Panc1 (cell line): ENCODE measurements at regions not wholly inside any gene's neighbourhood (a gene's known extent, or its start where the extent isn't known, plus 50 kb on each side); places are given as distances from the start of the nearest gene placed in this dataset.

Experiments
- ATAC-seq: fragments of 200-7000 bp; cut with Tn5 transposase; 2 replicates; pipeline ENCODE4 v1.9.1; 2020; ENCODE audit warnings: mild to moderate bottlenecking, moderate library complexity
- BruUV-seq: library from RNA; stranded (reverse); fragments of 400-500 nt; replicated peaks from 2 replicates; lab custom pipeline; 2021; lab: Mats Ljungman, UMichigan
- CTCF ChIA-PET: fragments of 300-600 bp; sonication (Branson Sonifier 250); formaldehyde crosslinking; loops from one replicate; lab custom pipeline; 2022; ENCODE audit warnings: antibody characterized with exemption; lab: Charles Lee
- POLR2A ChIA-PET: fragments of 300-600 bp; sonication (Branson Sonifier 250); formaldehyde crosslinking; loops from one replicate; lab custom pipeline; 2022; ENCODE audit warnings: antibody characterized with exemption; lab: Charles Lee
- DNase-seq: peaks from one replicate; pipeline ENCODE4 v3.0.0-alpha.2; 2010; ENCODE audit warnings: low read depth, low spot score
- H3K27ac ChIP-seq: 2 replicates; pipeline ENCODE4 v1.5.1; 2011; ENCODE audit warnings: mild to moderate bottlenecking, low read length, inconsistent platforms
- H3K27me3 ChIP-seq: fragments of 200-500 bp; sonication (Bioruptor generic); 2 replicates; pipeline ENCODE4 v1.6.0; 2014; ENCODE audit warnings: low read length, inconsistent platforms; ENCODE audit not compliant: control insufficient read depth, insufficient read depth
- H3K36me3 ChIP-seq: fragments of 200-500 bp; sonication (Bioruptor generic); 2 replicates; pipeline ENCODE4 v1.5.1; 2014; ENCODE audit warnings: inconsistent platforms, mild to moderate bottlenecking, low read length, moderate library complexity; ENCODE audit not compliant: control insufficient read depth, insufficient read depth
- H3K4me1 ChIP-seq: 2 replicates; pipeline ENCODE4 v1.5.1; 2011; ENCODE audit warnings: inconsistent platforms, mild to moderate bottlenecking, low read length, moderate library complexity; ENCODE audit not compliant: control insufficient read depth, insufficient read depth
- H3K4me3 ChIP-seq, 2 experiments: 2 replicates each; pipeline ENCODE4 v1.5.1; 2011 to 2012; ENCODE audit warnings: low read depth in 2 of 2, low read length in 2 of 2, mild to moderate bottlenecking in 2 of 2, inconsistent platforms in 1 of 2, moderate library complexity in 1 of 2
- H3K9me3 ChIP-seq: fragments of 200-500 bp; sonication (Bioruptor generic); 2 replicates; pipeline ENCODE4 v1.5.1; 2014; ENCODE audit warnings: low read depth, mild to moderate bottlenecking, inconsistent platforms, low read length, moderate library complexity; ENCODE audit not compliant: control insufficient read depth, insufficient read depth
- POLR2AphosphoS5 ChIP-seq: IDR thresholded peaks from 2 replicates; pipeline ENCODE4 v1.6.1; 2012; ENCODE audit warnings: mild to moderate bottlenecking, low read depth, low read length, moderate library complexity
- SIN3A ChIP-seq: IDR thresholded peaks from 2 replicates; pipeline ENCODE4 v1.6.1; 2012; ENCODE audit warnings: low read depth, mild to moderate bottlenecking, low read length, moderate library complexity, borderline replicate concordance; ENCODE audit not compliant: insufficient read depth
- TCF7L2 ChIP-seq: IDR thresholded peaks from 2 replicates; pipeline ENCODE4 v1.6.1; 2011; ENCODE audit warnings: mild to moderate bottlenecking, low read depth, low read length, inconsistent platforms
- in situ Hi-C: cut with HindIII; loops from 2 replicates; pipeline ENCODE4 v1.10.0; 2016; ENCODE audit warnings: low sequenced_read_pairs, low pct_unique_long_range_greater_than_20kb
- intact Hi-C: fragments of 100-400 bp; cut with micrococcal nuclease; formaldehyde crosslinking; loops from one replicate; pipeline ENCODE4 v1.10.0; 2022; ENCODE audit not compliant: unreplicated experiment
- TF ChIP-seq, protein P1 (sequence below), 2 experiments: IDR thresholded peaks; 2 replicates each; pipeline ENCODE4 v1.6.1; 2011 to 2012; ENCODE audit warnings: low read depth in 2 of 2, control low read depth in 1 of 2, low read length in 1 of 2, mild to moderate bottlenecking in 1 of 2, moderate library complexity in 1 of 2; ENCODE audit not compliant: insufficient read depth in 1 of 2
- TF ChIP-seq, protein P2 (sequence below): fragments of 450-650 bp; IDR thresholded peaks from 2 replicates; pipeline ENCODE4 v1.5.1; 2017; ENCODE audit warnings: mild to moderate bottlenecking

DNA sequence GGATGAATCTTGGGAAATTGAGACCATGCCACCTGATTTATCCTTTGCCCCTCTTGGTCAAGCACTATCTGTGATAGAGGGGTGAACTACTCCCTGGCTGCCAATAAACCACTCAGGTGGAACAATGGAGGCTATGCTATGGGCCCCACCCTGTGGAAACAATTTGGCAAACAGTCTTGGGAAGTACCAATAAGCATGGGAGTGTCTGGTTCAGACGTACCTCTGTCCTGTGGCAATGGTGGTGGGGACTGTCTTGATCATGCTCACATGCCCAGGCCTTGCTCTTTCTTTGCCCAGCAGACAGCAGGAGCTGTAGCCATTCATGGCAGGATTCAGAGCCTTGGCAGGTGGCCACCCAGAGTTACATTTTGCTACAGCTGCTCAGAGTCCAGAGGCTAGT is 658.7 kb downstream of the KCNJ3 start:
- intact Hi-C loops = no loop called here
- Histone ChIP-seq H3K27me3 (no peaks in the 10 kb centered on the region), H3K4me3 (no peak overlapping the region), H3K9me3 (no peaks in the 10 kb centered on the region), H3K36me3 (no peaks in the 10 kb centered on the region), H3K27ac (no peak overlapping the region), H3K4me1 (no peaks in the 10 kb centered on the region)
- TF ChIP-seq TCF7L2 = no peak
- TF ChIP-seq, protein P1, sequence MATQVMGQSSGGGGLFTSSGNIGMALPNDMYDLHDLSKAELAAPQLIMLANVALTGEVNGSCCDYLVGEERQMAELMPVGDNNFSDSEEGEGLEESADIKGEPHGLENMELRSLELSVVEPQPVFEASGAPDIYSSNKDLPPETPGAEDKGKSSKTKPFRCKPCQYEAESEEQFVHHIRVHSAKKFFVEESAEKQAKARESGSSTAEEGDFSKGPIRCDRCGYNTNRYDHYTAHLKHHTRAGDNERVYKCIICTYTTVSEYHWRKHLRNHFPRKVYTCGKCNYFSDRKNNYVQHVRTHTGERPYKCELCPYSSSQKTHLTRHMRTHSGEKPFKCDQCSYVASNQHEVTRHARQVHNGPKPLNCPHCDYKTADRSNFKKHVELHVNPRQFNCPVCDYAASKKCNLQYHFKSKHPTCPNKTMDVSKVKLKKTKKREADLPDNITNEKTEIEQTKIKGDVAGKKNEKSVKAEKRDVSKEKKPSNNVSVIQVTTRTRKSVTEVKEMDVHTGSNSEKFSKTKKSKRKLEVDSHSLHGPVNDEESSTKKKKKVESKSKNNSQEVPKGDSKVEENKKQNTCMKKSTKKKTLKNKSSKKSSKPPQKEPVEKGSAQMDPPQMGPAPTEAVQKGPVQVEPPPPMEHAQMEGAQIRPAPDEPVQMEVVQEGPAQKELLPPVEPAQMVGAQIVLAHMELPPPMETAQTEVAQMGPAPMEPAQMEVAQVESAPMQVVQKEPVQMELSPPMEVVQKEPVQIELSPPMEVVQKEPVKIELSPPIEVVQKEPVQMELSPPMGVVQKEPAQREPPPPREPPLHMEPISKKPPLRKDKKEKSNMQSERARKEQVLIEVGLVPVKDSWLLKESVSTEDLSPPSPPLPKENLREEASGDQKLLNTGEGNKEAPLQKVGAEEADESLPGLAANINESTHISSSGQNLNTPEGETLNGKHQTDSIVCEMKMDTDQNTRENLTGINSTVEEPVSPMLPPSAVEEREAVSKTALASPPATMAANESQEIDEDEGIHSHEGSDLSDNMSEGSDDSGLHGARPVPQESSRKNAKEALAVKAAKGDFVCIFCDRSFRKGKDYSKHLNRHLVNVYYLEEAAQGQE (IDR thresholded peaks at IDR 0.05; ENCODE audit: insufficient read depth in 1 of 2, low read depth in 2 of 2, low read length in 1 of 2) = no peak
- TF ChIP-seq, protein P2, sequence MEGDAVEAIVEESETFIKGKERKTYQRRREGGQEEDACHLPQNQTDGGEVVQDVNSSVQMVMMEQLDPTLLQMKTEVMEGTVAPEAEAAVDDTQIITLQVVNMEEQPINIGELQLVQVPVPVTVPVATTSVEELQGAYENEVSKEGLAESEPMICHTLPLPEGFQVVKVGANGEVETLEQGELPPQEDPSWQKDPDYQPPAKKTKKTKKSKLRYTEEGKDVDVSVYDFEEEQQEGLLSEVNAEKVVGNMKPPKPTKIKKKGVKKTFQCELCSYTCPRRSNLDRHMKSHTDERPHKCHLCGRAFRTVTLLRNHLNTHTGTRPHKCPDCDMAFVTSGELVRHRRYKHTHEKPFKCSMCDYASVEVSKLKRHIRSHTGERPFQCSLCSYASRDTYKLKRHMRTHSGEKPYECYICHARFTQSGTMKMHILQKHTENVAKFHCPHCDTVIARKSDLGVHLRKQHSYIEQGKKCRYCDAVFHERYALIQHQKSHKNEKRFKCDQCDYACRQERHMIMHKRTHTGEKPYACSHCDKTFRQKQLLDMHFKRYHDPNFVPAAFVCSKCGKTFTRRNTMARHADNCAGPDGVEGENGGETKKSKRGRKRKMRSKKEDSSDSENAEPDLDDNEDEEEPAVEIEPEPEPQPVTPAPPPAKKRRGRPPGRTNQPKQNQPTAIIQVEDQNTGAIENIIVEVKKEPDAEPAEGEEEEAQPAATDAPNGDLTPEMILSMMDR = no peak
- TF ChIP-seq POLR2AphosphoS5 = no peak
- TF ChIP-seq SIN3A = no peak
- ChIA-PET POLR2A (no interaction called here), CTCF (no interaction called here)
- in situ Hi-C loops = no loop called here
- BruUV-seq = no TSS peak
- ATAC-seq (no peak), DNase-seq (no peak)

DNA sequence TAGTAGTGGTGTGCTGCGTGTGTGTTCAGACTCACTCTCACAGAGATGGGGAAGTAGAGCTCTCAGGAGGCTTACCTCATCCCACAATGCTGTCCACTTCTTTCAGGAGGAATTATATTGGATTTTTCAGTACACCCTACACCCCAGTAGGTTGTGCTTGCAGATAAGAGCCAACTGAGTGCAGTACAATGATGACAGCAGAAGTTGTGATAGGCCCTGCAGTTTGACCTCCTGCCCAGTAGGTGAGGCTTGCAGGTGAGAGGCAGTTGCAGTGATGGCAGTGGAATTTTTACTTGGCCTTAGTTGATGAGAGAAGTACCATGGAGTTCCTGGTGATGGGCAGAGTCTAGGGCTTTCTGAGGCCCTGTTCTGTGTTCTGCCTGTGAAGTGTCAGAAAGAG is 657.8 kb downstream of the KCNJ3 start:
- H3K27me3 ChIP-seq = no peaks in the 10 kb centered on the region
- ChIA-PET CTCF (no interaction called here), POLR2A (no interaction called here)
- intact Hi-C loops = no loop called here
- no TSS peak for BruUV-seq
- no peak overlapping the region for H3K27ac ChIP-seq
- TF ChIP-seq, protein P2 = no peak
- TF ChIP-seq SIN3A (no peak), TCF7L2 (no peak), POLR2AphosphoS5 (no peak)
- TF ChIP-seq, protein P1 (IDR thresholded peaks at IDR 0.05; ENCODE audit: insufficient read depth in 1 of 2, low read depth in 2 of 2, low read length in 1 of 2) = no peak
- DNase-seq = no peak
- H3K4me1 ChIP-seq = no peaks in the 10 kb centered on the region
- in situ Hi-C loops = no loop called here
- H3K4me3 ChIP-seq = no peak overlapping the region
- no peak for ATAC-seq
- H3K9me3 ChIP-seq = no peaks in the 10 kb centered on the region
- no peaks in the 10 kb centered on the region for H3K36me3 ChIP-seq
